ENCODE measurements at regions not wholly inside any gene's neighbourhood (a gene's known extent, or its start where the extent isn't known, plus 50 kb on each side); places are given as distances from the start of the nearest gene placed in this dataset.
A peak's percentile ranks its signal among the peaks of the same experiment; 100 is the strongest.
"Not testable (repeated sequence)": the region's sequence is repeated elsewhere in the genome, so short reads cannot be mapped to it uniquely, and the experiment has no call there.

- DNase-seq (ENCODE audit: low read depth in 2 of 2, low spot score in 1 of 2): peak; percentile 38 to 42
These were observed 188.5 kb downstream of the ADRA2C start for GRCh38 chr4:3954540-3955320.

- peak; percentile 96 to 98 for DNase-seq (ENCODE audit: low read depth in 2 of 2, low spot score in 1 of 2)
These were observed 189.4 kb downstream of the ADRA2C start for GRCh38 chr4:3955321-3956164.

DNA sequence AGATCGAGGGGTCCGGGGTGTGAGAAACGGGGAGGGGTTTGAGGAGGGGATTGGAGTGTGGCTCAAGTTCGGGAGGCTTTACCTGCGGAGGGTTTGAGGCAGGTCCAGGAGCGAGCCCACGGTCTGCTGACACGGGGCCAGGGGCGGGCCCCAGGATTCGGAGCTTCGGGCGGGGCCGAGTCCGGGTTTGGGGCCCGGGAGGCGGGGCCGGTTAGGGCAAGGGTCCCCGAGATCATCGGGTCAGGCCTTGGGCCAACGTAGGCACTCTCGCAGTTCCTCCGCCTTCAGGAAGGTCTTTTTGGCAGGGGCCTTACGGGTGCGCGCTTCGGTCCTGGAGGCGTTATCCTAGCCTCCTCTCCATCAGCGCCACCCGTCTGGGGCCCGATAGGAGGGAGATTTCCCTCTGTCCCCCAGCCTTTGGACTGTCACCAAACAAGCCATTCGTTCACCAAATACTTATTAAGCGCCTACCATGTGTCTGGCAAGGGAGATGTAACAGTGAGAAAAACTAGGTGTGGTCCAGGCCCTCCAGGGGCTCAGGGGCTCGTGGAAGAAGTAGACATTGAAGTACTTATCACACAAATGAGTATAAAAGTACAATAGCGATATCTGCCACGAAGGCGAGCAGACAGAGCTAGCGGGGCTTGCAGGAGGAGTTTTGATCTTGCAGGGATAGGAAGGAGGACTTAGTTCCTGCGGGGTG lies 190.1 kb downstream of the ADRA2C start:
- DNase-seq (ENCODE audit: low read depth in 2 of 2, low spot score in 1 of 2): not testable (repeated sequence)

DNA sequence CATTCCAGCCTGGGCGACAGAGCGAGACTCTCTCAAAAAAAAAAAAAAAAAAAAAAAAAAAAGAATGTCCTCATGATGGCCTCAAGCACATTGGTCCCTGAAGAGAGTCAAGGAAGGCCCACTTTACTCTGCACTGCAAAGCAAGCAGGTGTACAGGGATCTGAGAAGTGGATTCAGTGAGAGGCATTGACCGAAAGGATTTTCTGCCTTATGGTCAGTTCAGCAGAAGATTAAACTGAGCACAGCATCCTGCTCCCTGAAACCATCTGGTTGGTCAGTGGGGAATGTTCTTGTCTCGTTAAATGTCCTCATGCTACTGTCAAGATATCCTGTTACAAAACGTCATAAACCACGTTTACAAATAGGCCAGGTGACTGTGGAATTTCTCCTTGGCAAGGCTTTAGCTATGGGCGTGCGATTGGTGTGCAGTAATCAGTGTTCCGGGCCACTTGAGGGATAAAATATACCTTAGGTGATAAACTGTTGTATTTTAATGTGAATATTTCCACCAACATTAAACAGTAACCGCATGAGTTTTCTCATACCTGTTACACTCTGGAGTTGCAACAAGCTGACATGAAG lies 195.0 kb downstream of the ADRA2C start:
- DNase-seq (ENCODE audit: low read depth in 2 of 2, low spot score in 1 of 2): not testable (repeated sequence)

DNA sequence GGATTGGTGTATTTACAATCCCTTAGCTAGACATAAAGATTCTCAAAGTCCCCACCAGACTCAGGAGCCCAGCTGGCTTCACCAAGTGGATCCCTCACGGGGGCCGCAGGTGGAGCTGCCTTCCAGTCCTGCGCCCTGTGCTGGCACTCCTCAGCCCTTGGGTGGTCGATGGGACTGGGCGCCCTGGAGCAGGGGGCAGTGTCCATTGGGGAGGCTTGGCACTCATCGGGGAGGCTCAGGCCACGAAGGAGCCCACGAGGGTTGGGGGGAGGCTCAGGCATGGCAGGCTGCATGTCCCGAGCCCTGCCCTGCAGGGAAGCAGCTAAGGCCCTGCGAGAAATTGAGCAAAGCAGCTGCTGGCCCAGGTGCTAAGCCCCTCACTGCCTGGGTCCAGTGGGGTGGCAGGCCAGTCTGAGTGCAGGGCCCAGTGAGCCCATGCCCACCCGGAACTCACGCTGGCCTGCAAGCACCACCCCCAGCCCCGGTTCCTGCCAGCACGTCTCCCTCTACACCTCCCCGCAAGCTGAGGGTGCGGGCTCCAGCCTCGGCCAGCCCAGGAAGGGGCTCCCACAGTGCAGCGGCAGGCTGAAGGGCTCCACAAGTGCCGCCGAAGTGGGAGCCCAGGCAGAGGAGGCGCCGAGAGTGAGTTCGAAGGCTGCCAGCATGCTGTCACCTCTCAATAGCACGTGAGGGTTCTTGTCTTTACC lies 198.5 kb downstream of the ADRA2C start:
- not testable (repeated sequence) for DNase-seq (ENCODE audit: low read depth in 2 of 2, low spot score in 1 of 2)

DNA sequence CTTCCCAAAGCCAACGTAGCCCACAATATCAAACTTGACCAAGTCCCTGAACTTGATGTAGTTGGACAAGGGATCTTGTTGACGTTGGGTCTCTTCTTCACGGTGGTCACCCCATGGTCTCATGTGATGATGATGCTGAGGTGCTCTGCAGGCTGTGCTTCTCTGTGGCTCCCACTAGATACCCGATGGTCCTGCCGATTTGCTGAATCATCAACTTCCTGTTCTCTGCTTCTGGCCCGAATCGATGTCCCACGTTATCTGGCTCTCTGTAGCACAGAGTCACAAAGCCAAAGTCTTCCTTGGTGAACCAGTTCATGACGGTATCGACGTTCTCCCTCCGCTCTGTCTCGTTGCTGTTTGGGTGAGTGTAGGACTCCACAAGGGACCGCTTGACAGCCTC lies 201.0 kb downstream of the ADRA2C start:
- not testable (repeated sequence) for DNase-seq (ENCODE audit: low read depth in 2 of 2, low spot score in 1 of 2)

- DNase-seq (ENCODE audit: low read depth in 2 of 2, low spot score in 1 of 2): not testable (repeated sequence)
These were observed 206.4 kb downstream of the ADRA2C start for GRCh38 chr4:3972626-3973025.

DNA sequence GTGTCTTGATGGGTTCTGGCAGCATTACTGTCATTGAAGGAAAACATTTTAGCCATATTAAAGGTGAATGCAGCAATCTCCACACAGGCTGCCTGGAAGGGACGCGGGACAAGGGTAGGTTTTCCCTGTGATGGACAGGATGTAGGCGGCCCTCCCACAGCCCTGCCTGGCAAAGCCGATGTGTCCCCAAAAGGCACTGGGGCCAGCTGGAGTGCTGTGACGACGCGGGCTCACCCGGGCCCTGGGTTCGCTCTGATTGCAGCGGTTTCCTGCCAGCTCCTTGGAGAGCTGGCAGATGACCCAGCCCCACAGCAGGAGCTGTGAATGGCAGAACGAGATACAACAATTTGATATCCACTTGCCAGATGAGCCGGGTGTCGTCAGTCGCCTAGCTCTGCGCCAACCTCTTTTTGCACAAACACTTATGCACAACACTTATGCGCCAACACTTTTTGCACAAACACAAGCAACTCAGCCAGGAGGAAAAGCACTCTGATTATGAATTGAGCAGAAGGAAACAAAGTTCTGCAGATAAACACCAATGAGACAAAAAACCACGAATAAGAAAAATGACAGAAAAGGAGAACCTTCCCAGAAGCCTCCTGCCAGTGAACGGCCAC lies 207.5 kb downstream of the ADRA2C start:
- not testable (repeated sequence) for DNase-seq (ENCODE audit: low read depth in 2 of 2, low spot score in 1 of 2)

GRCh38 chr4:3983518-3984125 lies 217.4 kb downstream of the ADRA2C start:
- not testable (repeated sequence) for DNase-seq (ENCODE audit: low read depth in 2 of 2, low spot score in 1 of 2)

DNA sequence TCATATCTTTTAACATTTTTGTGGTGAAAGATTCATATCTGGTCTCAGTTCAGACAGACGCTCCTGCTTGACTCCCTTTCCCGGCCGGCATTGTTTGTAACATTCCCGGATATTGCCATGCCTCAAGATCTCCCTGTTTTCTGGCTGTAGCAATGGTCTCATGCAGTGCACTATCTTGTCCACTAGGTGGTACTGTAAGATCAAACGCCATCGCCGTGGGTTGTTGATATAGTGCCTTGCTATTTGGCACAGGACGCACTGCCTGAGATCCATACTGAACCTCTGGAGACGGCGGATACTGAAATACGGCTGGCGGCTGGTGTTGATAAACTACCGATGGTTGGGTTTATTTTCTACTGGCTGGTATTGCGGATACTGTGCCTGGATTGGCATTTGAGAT lies 218.6 kb downstream of the ADRA2C start:
- not testable (repeated sequence) for DNase-seq (ENCODE audit: low read depth in 2 of 2, low spot score in 1 of 2)

DNA sequence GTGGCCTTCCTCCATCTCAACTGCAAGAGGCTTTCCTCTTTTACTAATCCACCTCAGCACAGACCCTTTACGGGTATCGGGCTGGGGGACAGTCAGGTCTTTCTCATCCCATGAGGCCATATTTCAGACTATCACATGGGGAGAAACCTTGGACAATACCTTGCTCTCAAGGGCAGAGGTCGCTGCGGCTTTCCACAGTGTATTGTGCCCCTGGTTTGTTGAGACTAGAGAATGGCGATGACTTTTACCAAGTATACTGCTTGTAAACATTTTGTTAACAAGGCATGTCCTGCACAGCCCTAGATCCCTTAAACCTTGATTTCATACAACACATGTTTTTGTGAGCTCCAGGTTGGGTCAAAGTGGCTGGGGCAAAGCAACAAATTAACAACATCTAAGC lies 220.2 kb downstream of the ADRA2C start:
- not testable (repeated sequence) for DNase-seq (ENCODE audit: low read depth in 2 of 2, low spot score in 1 of 2)

GRCh38 chr4:3997386-3997785 lies 229.3 kb downstream of the OTOP1 start:
- not testable (repeated sequence) for DNase-seq (ENCODE audit: low read depth in 2 of 2, low spot score in 1 of 2)

DNA sequence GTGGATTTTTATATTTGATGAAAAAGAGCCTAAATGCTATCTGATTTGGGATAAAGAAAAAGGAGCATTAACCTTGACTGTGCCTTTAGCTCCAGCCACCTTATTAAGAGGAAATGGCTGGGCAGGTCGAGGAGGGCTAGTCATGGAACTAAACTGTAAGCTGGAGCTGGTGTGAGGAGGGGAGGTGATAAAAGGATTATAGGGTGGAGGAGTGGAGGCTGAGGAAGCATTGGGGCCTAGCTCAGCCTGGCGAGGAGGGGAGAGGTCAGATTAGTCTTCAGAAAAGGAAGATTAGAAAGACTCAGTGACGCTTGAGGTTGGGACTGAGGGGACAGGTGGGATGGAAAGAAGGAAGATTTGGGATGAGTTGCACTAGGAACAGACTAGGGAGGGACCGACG lies 222.7 kb downstream of the OTOP1 start:
- not testable (repeated sequence) for DNase-seq (ENCODE audit: low read depth in 2 of 2, low spot score in 1 of 2)

- DNase-seq (ENCODE audit: low read depth in 2 of 2, low spot score in 1 of 2): not testable (repeated sequence)
These were observed 222.0 kb downstream of the OTOP1 start for GRCh38 chr4:4004702-4005101.

- not testable (repeated sequence) for DNase-seq (ENCODE audit: low read depth in 2 of 2, low spot score in 1 of 2)
These were observed 220.4 kb downstream of the OTOP1 start for GRCh38 chr4:4006356-4006755.

GRCh38 chr4:4019071-4019470 lies 207.7 kb downstream of the OTOP1 start:
- not testable (repeated sequence) for DNase-seq (ENCODE audit: low read depth in 2 of 2, low spot score in 1 of 2)

DNA sequence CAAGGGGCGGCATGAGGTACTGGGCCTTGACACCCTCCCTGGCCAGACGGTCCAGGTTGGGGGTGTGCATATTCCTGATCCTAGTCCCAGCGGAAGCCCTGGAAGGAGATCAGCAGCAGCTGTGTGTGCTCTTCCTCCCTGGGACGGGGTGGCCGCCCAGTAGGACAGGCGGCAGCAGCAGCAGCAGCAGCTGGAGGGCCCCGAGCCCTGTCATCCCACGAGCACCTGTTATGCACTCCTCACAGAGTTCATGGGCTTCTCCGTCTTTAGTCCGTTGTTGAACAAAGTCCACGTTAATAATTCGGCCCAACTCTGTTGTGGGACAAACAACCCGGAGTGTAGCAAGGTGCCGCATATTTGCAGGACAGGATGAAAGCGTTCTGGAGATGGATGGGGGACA lies 205.6 kb downstream of the OTOP1 start:
- DNase-seq (ENCODE audit: low read depth in 2 of 2, low spot score in 1 of 2): not testable (repeated sequence)

DNA sequence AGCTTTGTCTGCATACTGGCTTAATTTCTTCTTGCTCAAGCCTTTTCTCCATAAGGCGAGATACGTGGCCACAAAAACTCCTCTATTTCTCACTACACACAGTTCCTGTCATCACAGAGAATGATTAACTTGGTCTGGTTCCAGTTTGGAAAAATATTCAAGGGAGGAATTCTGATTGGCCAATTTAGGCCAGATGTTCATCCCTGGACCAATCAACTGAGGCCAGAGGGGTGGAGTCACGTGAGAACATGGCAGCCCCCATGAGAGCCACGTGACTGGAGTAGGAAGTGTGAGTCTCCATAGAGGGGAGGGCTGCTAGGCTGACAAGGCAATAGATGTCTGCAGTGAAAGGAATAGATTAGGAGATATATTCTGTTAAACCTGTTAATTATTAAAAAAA lies 200.0 kb downstream of the OTOP1 start:
- DNase-seq (ENCODE audit: low read depth in 2 of 2, low spot score in 1 of 2): not testable (repeated sequence)

DNA sequence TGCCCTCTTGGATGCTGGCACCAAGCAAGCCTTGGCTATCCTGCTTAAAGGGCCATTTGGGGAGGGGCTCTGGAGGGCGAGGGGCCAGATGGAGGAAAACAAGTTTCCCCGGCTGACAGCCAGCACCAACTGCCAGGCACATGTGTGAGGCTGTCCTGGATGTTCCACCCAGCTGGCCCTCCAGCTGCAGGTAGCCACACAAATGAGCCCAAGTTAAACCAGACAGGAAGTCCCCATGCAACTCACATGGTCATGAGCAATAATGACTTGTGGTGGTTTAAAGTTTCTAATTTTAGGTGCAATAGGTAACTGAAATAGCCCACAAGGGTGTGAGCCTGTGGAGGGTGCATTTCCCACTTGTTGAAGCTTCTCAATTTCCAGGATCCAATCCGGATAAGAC lies 198.0 kb downstream of the OTOP1 start:
- DNase-seq (ENCODE audit: low read depth in 2 of 2, low spot score in 1 of 2): not testable (repeated sequence)

DNA sequence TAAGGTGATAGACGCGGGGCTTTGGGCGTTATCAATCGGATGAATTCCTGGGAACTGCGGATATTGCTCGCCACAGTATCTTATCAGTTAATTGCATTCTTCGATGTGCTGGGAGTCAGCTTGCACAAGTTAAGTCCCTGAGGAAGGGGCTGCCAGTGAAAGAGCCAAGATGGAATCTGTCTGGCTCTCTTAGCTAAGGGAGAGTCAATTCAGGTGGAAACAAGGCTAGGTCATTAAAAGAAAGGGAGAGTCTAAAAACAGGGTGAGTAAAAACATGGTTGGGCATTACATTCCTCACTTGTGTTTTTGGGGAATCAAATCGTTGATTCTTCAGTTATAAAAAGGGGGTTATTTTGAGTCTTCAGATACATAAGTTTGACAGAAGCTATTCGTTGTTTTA lies 196.2 kb downstream of the OTOP1 start:
- DNase-seq (ENCODE audit: low read depth in 2 of 2, low spot score in 1 of 2): not testable (repeated sequence)

All from stimulated activated CD8-positive, alpha-beta memory T cell treated with anti-CD3 and anti-CD28 coated beads, Interleukin-4, amount 100 ng/mL, for 4 hours (primary cell).